Dedifferentiated amniotic fluid mesenchymal stem cell (primary cell): ENCODE measurements at regions not wholly inside any gene's neighbourhood (a gene's known extent, or its start where the extent isn't known, plus 50 kb on each side); places are given as distances from the start of the nearest gene placed in this dataset.
A peak's percentile ranks its signal among the peaks of the same experiment; 100 is the strongest.
"Not testable (repeated sequence)": the region's sequence is repeated elsewhere in the genome, so short reads cannot be mapped to it uniquely, and the experiment has no call there.

Experiments used
- DNase-seq: peaks from one replicate; pipeline ENCODE4 v3.0.0-alpha.2; 2016; ENCODE audit errors: extremely low spot score

DNA sequence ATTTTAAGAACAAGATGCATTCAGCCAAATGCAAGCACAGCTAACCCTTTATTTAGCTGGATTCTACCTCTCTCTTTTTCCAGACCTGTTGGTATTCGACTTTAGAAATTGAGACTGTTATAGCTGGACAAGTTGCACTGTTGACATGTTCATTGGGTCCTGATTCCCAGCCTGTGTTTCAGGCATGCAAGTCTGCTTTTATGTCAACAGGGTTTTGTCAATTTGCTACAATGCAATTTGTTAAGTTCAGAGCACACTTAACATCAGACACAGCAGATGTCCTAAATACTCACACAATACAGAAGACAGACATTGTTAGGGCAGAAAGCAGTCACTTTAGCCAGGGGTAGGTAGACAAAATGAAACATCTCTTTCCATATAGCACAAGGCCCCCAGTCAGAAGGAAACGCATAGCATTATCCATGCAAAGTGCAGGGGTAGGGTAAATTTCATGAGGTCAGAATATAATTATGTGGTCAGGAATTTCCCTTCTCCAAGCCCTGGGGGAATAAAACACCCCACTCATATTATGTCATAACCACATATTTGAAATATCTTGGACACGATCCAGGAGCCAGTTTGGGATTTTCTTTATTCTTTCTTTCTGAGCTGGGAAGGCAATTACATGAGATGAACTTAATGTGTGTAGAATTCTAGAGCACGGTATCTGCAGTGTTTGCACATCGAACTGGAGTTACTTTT, 504.1 kb downstream of the NTRK3 start:
- peak; percentile 85 for DNase-seq

DNA sequence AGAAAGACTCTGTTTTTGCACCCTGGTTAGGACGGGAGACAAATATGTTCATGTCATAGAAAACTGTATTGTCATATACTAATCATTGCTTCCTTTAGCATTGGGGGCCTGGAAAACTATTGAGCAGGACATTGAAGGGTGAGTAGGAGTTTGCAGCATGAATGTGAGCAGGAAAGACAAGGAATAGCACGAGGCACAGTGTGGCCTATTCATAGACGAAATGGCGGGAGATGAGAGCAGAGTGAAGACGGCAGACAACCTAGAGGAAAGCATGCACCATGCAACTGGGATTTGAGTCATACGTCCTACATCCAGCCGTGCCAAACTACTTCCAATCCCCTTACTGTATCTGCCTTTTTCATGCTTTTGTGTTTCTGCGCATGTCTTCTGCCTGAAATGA, 508.1 kb downstream of the NTRK3 start:
- no peak for DNase-seq

- no peak for DNase-seq
Measured at GRCh38 chr15:87747087-87747486, 509.5 kb downstream of the NTRK3 start.

GRCh38 chr15:87746333-87746732, 510.2 kb downstream of the NTRK3 start:
- DNase-seq, result no peak

GRCh38 chr15:87744815-87745214, 511.7 kb downstream of the NTRK3 start:
- DNase-seq, result no peak

DNA sequence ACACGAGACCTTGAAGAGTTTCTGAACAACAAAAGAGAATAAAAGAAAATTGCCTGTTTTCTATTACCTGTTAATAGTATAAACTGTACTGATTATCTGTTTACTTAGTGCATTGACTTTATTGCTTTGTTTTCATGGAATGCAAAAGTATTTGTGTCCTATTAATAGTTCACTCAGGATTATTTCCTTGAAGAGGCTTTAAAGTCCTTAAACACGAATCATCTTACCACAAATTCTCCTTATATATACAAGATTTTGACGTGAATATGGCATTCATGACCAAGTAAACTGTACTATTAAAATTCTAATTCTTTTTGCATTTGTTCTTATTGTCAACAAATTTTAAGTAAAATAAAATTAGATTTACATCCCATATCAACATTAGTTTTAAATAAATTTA, 513.0 kb downstream of the NTRK3 start:
- no peak for DNase-seq

DNA sequence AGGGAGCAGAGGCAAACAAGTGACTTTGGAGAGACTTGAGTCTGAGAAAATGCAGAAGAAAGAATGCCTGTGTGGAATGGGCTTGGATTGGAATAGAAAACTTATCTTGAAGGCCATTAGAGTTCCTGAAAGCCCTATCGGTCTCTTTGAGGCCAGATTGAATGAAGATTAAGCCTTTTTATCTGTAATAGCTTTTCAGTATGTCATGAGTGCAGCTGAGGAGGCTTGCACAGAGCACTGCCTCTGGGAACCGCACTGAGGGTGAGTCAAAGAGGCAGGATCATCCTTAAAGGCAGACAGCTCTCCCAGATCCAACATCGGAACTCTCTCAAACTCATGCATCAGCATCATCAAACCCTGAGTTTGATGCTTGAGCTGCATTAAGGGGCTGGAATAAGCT, 515.2 kb downstream of the NTRK3 start:
- no peak for DNase-seq

DNA sequence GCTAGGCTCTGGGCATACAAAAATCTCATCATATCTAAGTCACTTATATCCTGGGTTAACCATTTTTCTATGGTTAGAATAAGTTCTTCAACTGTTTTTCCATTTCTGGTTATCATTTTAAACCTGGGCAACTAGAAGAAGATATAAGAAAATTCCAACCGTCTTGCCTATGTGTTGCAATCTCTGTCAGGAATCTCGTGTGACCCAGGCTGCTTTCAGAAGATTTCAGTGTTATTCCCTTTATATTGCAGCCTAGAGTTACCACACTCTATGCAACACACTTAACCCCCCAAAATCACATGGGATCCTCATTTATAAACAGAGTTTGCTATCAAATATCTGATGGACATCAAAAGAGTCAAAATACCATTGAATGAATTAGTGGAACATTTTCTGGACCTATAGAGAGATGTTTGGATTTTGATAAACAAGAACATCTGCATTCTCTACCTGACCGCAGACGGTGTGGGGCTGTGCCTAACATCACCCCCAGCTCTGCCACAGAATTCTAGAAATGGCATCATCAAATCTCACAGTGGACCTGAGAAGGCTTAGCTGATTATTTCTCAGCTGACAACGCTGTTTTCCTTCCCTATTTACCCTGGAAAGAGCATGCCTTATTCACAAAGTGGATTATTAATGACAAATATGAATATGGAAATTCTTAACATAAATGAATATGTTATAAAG, 515.7 kb downstream of the NTRK3 start:
- DNase-seq, result no peak

GRCh38 chr15:87739866-87740265, 516.7 kb downstream of the NTRK3 start:
- DNase-seq, result no peak

DNA sequence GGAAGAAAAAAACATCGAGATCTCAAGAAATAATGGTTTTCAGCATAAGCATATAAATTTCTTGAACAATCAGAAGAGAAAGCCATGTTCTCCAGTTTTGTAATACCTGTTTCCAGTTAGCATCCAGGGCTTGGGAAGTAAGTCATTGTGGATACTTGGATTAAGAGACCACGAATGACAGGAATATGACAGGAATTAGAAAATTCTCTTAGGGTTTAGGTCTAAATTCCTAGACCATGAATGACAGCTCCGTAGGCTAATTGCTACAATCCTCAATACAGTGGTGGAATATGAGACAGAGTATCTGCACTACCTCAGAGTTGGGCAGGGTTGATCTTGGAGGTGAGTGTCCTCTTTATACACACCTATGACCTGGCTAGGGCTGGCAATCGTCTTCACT, 517.5 kb downstream of the NTRK3 start:
- DNase-seq, result no peak

GRCh38 chr15:87737460-87737859, 519.1 kb downstream of the NTRK3 start:
- DNase-seq, result not testable (repeated sequence)

GRCh38 chr15:87736891-87737389, 519.6 kb downstream of the NTRK3 start:
- no peak for DNase-seq

DNA sequence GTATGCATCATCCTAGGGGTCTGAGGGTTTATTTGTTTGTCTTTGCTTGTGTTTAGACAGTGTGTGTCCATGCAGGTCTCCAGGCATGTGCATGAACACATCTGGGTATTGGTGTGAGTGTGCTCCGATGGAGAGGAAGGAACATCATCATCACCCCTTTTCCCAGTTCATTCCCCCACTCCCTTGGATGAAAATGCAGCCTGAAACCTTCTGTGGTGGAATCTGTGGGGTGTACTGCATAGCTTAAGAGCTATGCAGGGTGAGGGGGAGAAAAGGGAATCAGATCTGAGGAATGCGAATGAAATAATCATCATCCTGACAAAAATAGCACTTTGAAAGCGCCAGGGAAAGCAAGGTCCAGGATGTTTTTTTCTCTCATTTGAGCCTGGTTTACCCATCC, 520.1 kb downstream of the NTRK3 start:
- DNase-seq, result no peak

GRCh38 chr15:87735522-87735921, 521.0 kb downstream of the NTRK3 start:
- no peak for DNase-seq

DNA sequence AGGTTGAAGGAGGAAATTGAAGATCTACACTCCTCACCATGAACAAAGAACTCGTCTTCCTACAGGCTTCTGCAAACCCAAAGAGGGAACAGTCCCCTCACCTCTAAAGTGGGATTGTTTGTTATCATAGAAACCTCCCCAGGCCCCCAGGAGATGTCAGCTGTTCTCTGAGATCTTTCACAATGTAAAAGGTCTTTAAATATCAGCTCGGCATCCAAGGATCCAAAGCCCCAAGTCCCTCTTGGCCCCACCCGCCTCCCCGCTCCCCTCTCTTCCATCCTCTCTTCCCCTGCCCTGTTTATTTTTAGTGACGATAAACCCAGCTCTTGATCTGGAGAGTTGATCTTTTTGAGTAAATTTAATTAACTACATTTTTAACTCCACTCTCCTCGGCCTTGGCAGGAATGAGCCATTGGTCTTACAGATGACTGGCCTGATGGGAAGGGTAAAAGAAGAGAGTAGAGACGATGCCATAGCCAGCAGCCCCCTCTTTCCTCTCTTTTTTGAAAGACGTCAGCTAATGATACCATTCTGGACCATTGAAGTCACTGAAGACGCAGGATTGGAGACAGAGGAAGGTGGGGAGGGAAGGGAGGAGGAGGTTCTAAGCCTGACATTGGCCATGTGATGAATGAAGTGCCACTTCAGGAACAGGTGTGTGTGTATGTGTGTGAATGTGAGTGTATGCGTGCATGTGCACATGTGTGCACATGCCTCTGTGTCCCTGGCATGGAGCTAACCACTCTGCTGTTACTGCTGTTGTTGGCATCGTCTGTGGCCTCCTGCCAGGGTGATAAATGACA, 521.8 kb downstream of the NTRK3 start:
- no peak for DNase-seq

- no peak for DNase-seq
Measured at GRCh38 chr15:87733977-87734376, 522.6 kb downstream of the NTRK3 start.

DNA sequence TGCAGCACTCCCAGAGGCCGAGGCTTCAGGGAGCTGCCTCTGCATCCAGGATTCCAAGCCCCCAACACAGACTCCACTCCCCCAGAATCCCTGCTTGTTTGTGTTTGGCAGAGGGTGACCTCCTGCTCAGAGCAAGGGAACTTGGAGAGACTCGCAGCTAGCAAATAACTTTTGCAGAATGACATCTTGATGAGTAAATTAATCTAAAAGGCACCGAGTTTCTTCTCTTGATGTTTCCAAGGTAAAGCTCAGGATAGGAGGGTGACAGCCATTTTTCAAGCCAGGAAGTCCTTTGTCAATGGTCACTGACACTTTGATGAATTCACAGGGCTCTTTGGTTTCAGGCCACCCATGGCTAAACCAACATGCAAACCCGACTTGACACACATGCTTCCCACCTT, 523.0 kb downstream of the NTRK3 start:
- DNase-seq, result no peak

GRCh38 chr15:87732976-87733375, 523.6 kb downstream of the NTRK3 start:
- no peak for DNase-seq

DNA sequence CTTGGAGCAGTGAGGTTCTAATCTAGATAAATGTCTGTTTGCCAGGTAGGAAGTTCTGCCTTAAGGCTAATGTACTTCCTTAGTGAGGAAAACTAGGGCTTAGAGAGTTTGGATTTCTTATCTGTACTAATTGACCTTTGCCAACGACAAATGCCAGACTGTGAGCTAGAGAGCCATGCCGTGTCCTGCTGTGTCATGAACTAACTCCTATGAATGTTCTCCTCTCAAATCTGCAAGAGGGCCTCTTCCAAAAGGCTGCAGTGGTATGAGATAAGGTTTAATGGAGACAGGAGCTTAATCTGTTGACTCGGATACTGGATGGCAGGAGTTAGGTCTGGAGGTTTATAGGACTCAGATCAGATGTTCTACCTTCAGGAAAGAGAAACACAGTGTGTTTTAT, 524.9 kb downstream of the NTRK3 start:
- DNase-seq, result no peak

- DNase-seq, result no peak
Measured at GRCh38 chr15:87730706-87731105, 525.8 kb downstream of the NTRK3 start.

- no peak for DNase-seq
Measured at GRCh38 chr15:87728998-87729397, 527.5 kb downstream of the NTRK3 start.

DNA sequence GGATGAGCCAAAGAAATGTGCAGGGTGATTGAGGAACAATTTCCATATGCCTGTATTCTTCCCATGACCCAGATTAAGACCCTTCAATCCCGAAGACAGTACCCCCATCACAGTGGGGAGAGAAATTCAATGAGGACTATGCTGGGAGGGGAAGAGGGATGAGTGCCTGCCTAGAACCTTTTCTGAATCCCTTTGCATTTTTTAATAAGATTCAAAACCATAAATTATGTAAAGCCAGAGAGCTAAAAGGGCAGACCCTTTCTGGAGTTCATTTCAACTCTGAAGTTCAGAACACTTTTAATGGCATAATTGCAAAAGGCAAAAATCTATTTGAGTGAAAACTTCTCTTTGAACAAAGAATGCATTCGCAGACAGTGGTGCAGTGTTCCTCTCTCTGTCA, 529.5 kb downstream of the NTRK3 start:
- no peak for DNase-seq

GRCh38 chr15:87724330-87724729, 532.2 kb downstream of the NTRK3 start:
- no peak for DNase-seq
